DOHH2 (cell line): ENCODE measurements at regions not wholly inside any gene's neighbourhood (a gene's known extent, or its start where the extent isn't known, plus 50 kb on each side); places are given as distances from the start of the nearest gene placed in this dataset.

Experiments
- CTCF ChIP-seq: fragments of 200-600 bp; sonication (generic); IDR thresholded peaks from one replicate; pipeline ENCODE4 v1.5.1; 2014; ENCODE audit warnings: antibody characterized with exemption, mild to moderate bottlenecking, low read depth, low read length; ENCODE audit not compliant: poor library complexity, severe bottlenecking
- EZH2phosphoT487 ChIP-seq: fragments of 200-600 bp; sonication (generic); IDR thresholded peaks from 2 replicates; pipeline ENCODE4 v1.6.1; 2017; ENCODE audit warnings: borderline replicate concordance, mild to moderate bottlenecking, antibody characterized with exemption, low read length, moderate library complexity, mixed read lengths

GRCh38 chr19:27858981-27859581 is 1353.9 kb downstream of the UQCRFS1 start:
- TF ChIP-seq CTCF, result no peak
- no peak for TF ChIP-seq EZH2phosphoT487
